CD4-positive, alpha-beta T cell treated with Interleukin-1 beta for 1 hour (primary cell): ENCODE measurements at regions not wholly inside any gene's neighbourhood (a gene's known extent, or its start where the extent isn't known, plus 50 kb on each side); places are given as distances from the start of the nearest gene placed in this dataset.
"Not testable (repeated sequence)": the region's sequence is repeated elsewhere in the genome, so short reads cannot be mapped to it uniquely, and the experiment has no call there.

Experiments
- DNase-seq, 2 donors: peaks; one replicate each; pipeline ENCODE4 v3.0.0-alpha.2; 2020 to 2022

DNA sequence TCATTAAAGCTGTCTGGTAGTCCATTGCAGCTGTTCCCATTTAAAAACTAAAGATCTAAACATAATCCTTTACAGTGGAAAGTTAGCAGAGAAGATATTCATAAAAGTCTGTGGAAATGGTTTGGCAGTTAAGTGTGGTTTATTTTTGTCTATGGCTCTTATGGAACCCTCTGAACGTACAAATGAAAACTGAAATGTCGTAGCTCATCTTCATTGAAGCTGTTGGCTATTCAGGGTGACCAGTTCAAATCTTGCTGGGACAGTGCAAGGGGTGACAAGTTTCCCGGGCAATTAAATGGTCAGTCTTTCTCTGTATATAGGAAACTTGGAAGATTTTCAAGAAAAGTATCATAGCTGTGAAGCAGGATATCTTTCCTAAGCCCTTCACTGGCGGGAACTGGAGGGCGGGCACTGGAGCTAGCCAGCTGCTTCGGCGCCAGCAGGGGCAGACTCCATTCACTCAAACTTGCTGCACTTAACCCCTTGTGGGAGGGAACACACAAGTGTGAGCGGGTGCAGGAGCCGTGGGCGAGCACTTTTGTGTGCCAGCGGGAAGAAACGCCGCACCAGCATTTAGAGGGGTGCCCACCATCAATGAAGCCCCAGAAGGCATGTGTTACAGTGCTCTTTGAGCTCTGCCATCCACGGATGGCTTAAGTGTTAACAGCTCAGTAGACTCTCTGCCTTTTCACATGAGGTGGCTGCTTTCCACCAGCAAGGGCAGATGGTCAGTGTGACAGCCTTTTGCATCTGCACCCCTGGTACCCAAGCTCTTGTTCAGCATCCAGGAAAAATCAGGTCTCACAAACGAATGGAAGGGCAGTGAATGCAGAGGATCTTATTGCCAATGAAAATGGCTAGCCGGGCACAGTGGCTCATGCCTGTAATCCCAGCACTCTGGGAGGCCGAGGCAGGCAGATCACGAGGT, 232.1 kb upstream of the KAZN start:
- no peak for DNase-seq

GRCh38 chr1:14367451-14367850, 231.0 kb upstream of the KAZN start:
- no peak for DNase-seq

- DNase-seq: no peak
Measured at GRCh38 chr1:14369526-14370213, 228.8 kb upstream of the KAZN start.

DNA sequence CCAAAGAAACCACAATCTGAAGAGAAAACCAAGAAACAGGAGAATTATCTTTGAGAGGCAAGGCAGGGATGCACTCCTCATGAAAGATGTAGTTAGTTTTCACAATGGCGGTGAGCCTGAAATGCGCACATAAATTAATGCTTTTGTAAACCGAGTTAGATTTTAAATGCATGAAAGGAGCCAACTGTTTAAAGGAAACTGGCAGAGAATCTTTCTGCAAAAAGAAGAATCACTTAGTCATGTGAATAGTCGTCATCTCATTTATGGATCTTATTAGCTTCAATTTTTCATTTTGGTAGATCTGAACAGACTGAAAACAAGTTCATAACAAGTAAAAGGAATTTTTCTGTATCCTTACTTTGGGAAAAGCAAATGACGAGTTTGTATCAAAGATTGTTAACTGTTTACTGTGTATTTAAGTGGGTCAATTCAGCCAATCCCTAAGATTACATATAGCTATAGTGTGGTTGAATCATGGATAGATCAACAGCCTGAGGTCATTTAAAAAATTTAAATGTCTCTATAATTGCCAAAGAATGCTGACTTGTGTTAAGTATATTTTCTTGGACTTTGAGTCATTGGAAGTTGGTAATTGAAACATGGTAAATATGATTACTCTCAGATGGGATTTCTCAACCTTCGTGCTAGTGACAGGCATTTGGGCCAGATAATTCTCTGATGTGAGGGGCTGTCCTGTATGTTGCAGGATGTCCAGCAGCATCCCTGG, 226.6 kb upstream of the KAZN start:
- DNase-seq: no peak

DNA sequence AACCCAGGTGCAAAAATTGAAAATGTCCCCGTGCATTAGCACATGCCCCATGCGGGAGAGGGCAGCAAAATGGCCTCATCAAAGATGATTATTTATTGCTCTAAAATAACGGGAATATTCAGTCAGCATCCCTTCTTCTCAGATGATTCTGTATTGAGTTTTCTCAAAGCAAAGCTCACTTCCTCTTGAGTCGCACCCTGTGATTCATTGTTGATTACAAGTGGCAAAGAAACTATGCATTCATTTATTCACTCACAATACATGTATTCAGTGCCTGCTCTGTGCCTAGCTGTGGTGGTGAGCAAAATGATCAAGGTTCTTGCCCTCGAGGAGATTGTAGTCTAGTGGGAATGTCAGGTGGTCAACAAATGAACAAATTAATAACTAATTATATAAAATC, 226.0 kb upstream of the KAZN start:
- no peak for DNase-seq

DNA sequence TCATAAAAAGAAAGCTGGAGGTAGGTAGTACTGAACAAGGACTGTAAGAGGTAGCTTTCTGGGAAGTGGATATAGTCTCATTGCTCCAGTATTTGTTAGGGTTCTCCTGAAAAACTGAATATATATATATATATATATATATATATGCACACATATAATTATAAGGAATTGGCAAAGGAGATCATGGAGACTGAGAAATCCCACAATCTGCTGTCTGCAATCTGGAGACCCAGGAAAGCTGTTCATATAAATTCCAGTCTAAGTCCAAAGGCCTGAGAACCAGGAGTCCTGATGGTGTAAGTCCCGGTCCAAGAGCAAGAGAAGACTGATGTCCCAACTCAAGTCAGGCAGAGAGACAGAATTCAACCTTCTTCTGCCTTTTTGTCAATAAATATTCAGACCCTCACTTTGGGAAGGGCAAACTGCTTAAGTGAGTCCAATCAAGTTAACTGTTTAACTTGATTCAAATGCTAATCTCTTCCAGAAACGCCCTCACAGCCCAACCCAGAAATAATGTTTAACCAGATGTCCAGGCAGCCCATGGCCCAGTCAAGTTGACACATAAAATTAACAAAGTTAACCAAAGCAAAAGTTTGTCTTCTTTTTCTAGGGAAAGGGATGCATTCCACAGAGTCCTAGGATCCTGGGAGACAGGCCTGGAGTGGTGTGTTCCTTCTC, 225.3 kb upstream of the KAZN start:
- DNase-seq: no peak

DNA sequence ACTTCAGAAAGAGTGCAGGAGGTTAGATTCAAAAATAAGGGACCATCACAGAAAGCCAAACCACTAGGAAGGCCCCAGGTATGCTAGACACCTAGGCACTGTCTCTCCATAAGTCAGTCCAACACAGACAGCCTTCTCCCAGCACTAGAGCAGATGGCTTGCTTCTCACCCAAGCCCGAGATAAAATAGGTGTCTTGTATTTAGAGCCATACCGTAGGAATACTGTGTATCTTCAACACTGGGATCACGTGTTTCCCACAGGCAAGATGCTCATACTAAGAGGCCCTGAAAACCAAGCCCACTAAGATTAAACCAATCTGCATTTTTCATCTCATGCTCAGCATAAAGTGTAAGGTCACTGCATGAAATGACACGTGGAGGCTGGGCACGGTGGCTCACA, 223.3 kb upstream of the KAZN start:
- no peak for DNase-seq

DNA sequence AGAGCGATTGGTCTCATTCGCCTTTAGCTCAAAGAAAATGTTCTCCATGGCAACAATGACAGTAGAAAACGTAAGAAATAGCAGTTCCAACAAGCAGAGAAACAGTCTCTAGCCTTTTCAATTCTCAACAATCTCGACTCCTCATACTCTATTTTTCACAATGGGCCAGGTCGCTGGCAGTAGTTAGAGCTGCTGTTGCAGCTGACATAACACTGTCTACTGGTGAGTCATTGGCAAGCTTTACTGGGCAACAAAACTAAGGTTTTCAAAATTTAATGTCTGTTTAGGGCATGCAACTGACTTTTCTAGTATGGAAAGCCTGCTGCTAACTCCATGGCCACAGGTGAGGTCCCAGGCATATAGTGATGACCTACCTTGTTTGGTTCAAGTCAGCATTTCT, 221.1 kb upstream of the KAZN start:
- no peak for DNase-seq

GRCh38 chr1:14380408-14380807, 218.1 kb upstream of the KAZN start:
- no peak for DNase-seq

DNA sequence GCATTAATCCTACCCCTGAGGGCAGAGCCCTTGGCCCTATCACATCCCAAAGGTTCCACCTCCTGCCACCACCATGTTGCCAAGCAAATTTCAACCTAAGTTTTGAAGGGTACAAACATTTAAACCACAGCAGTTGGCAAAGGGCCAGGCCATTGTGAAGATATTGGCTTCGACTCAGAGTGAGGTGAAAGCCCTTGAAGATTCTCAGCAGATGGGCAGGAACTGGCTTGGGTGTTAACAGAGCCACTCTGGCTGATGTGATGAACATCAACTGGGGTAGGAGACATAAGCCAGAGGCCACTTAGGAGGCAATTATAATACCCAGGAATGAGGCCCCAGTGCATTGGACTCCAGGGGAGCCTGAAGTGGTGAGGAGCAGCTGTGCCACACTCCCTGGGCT, 207.7 kb upstream of the KAZN start:
- DNase-seq: no peak

DNA sequence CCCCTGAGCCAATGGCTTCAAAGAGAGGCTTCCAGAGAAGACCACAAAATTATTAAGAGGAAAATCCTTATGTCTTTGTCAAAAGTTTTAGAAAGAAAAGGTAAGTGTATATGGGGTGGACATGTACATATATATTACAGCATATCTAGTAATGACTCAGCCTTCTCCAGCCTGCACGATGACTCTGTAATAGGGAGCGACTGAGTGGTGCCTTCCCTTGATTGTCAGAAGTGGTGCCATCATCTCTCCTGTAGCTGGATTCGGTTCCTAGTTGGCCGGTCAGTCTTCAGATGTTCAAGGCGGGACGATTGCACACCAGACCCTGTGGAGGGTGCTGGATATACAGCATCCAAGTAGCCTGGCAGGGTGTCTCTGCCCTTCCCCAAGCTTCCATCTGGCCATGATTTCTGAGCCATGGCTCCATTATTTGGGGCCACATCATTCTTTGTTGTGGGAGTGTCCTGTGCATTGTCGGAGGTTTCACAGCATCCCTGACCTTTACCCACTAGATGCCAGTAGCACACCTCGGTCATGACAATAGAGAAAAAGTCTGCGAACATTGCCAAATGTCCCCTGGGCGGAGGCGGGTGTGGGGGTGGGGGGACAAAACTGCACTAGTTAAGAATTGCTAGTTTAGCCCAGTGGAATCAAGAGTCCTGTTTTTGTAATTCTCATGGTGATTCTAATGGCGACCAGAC, 206.2 kb upstream of the KAZN start:
- DNase-seq: no peak

DNA sequence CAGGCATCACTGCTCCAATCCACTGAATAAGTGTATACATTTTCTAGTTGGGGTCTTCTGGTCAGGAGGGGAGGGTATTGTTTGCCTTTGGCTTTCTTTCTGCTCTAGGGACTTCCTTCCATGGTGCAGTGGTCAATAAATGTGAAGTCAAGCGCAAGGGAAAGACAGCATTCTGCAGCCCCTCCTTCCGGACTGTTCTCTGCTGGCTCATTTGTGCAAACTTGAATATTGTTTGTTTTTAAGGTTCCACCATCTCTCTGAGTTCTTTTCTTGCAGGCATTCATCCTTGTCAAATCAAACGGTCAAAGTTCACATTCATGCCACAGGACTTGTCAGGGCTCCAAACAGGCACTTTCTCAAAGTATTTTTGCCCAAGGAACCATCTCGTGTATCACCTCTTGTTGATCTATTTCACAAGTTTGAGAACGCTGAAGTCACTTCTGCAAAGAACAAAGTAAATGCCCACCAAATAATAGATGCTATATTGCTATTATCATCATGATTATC, 205.6 kb upstream of the KAZN start:
- no peak for DNase-seq

- no peak for DNase-seq
Measured at GRCh38 chr1:14396100-14396499, 202.4 kb upstream of the KAZN start.

- no peak for DNase-seq
Measured at GRCh38 chr1:14403961-14404645, 194.4 kb upstream of the KAZN start.

DNA sequence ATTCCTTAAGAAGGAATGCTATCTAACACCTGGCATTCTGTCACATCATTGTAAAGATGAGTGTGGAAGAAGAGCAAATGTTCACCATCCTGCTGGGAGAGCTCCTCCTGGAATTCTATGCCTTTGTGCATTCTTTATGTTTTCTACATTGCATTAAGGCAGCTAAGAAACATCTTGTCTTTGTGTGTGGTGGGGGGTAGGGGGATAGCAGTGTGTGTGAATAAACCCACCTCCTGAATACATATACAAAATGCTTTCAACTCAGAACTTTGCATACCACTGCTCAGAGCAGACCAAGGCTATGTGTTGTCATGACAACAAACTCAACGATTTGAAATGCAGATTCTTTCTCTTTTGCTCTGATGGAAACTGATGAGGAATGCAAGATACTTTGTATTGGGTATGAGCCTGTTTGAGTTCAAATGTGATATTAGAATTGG, 193.6 kb upstream of the KAZN start:
- no peak for DNase-seq

DNA sequence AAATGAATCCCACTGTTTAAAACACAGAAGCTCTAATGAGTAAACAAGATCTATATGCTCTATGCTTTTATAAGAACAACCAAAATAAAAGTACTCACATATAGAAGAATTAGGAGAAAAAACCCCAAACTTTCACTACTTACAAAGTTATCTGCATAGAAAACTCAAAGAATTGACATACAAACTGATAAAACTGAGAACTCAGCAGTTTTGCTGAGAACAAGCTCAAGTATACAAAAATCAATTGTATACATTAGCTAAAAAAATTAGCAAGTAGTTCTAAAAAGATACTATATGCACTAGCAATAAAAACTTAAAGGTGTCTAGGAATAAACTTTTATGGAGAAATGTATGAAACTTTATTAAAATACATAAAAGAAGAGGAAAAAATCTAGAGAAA, 186.2 kb upstream of the KAZN start:
- no peak for DNase-seq

DNA sequence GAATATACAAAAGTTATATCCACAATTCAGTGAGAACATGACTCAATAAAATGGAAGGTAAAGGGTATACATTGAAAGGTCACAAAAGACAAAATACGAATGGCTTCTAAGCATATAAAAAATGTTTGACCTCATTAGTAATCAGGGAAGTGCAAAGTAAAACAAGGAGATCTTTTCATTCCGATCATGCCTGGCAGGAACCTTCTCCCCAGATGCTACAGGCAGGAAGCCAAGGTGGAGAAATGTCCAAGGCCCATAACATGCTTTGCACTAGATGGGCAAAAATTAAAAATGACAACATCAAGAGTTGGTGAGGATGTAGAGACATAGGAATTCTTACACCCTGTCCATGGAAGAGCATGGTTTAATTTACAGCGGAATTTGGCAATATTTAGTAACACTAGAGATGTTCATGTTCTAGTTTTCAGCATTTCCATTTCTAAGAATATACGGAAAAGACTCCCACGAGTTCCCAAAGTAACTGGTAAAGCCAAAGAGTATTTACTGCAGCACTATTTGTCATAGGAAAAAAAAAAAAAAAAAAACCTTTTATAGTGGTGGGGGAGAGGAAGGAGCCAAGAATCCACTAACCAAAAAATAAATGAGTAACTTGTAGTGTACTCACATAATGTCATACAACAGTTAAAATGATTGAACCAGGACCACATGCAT, 184.5 kb upstream of the KAZN start:
- no peak for DNase-seq

DNA sequence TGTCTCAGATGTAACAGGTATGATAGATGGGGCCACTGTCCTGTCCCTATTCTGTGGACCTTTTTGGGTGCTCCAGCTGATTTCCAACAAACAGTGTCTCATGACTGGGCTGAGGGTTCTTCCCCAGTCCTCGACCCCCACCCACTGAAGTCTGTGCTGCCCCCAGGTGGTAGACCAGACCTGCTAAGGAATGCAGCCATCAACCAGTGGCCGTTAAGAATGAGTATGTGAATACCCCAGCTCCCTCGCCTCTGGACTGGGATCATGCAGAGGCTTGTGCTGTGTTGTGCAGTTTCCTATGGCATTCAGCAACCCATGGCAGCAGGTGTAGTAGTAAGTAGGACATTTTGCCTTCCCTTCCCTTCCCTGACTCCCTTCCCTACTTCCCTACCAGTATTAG, 183.1 kb upstream of the KAZN start:
- DNase-seq: no peak

- DNase-seq: not testable (repeated sequence)
Measured at GRCh38 chr1:14419778-14420218, 178.7 kb upstream of the KAZN start.

DNA sequence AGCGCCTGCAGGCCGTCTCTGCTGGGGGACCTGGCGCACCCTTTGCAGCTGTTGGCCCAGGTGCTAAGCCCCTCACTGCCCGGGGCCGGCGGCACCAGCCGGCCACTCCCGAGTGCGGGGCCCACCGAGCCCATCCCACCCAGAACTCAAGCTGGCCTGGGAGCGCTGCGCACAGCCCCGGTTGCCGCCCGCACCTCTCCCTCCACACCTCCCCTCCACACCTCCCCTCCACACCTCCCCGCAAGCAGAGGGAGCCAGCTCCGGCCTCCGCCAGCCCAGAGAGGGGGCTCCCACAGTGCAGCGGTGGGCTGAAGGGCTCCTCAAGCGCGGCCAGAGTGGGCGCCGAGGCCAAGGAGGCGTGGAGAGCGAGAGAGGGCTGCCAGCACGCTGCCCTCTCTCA, 177.8 kb upstream of the KAZN start:
- DNase-seq: no peak
